CD4-positive, alpha-beta T cell (primary cell): ENCODE measurements at regions not wholly inside any gene's neighbourhood (a gene's known extent, or its start where the extent isn't known, plus 50 kb on each side); places are given as distances from the start of the nearest gene placed in this dataset.

Experiments
- ATAC-seq: fragments of 200-7000 bp; cut with Tn5 transposase; one replicate; pipeline ENCODE4 v1.10.0; 2022; ENCODE audit warnings: mild to moderate bottlenecking; ENCODE audit not compliant: poor library complexity
- CTCF ChIA-PET: fragments of 350-600 bp; sonication (Branson Sonifier 250); formaldehyde crosslinking; loops from one replicate; lab custom pipeline; 2021; ENCODE audit warnings: antibody characterized with exemption, inconsistent platforms; lab: Charles Lee
- POLR2A ChIA-PET: fragments of 350-600 bp; sonication (Branson Sonifier 250); formaldehyde crosslinking; loops from one replicate; lab custom pipeline; 2021; ENCODE audit warnings: antibody characterized with exemption, inconsistent platforms; lab: Charles Lee
- DNase-seq, 14 experiments: peaks; one replicate each; pipeline ENCODE4 v3.0.0-alpha.2; 2013 to 2020; ENCODE audit warnings: mixed read lengths in 2 of 14
- H3K27ac ChIP-seq, 2 donors: one replicate each; pipeline versions ENCODE4 v1.5.1 to v1.7.0; 2013; ENCODE audit warnings: low read length in 2 of 2, low read depth in 1 of 2, mild to moderate bottlenecking in 1 of 2
- H3K27me3 ChIP-seq, 2 experiments: 1 replicate in 1 of 2; 2 replicates in 1 of 2; pipeline versions ENCODE4 v1.6.1 to v1.7.0; 2013; ENCODE audit warnings: low read length in 2 of 2, control low read depth in 1 of 2, mild to moderate bottlenecking in 1 of 2, moderate library complexity in 1 of 2; ENCODE audit not compliant: insufficient read depth in 2 of 2, control insufficient read depth in 1 of 2
- H3K36me3 ChIP-seq: one replicate; pipeline ENCODE4 v1.6.1; 2013; ENCODE audit warnings: low read length, control low read depth; ENCODE audit not compliant: insufficient read depth
- H3K4me1 ChIP-seq: one replicate; pipeline ENCODE4 v1.6.1; 2013; ENCODE audit warnings: low read length, control low read depth; ENCODE audit not compliant: insufficient read depth
- H3K4me3 ChIP-seq: one replicate; pipeline ENCODE4 v1.5.1; 2013; ENCODE audit warnings: mild to moderate bottlenecking, low read length, moderate library complexity
- H3K9me3 ChIP-seq, 2 experiments: 1 replicate in 1 of 2; 2 replicates in 1 of 2; pipeline versions ENCODE4 v1.6.1 to v1.7.0; 2013; ENCODE audit warnings: low read length in 2 of 2, mild to moderate bottlenecking in 2 of 2, control low read depth in 1 of 2, moderate library complexity in 1 of 2; ENCODE audit not compliant: control insufficient read depth in 1 of 2, insufficient read depth in 1 of 2
- H3K27ac Mint-ChIP-seq: one replicate; pipeline ENCODE4 v1.8.0; 2020; ENCODE audit warnings: mixed read lengths
- H3K27me3 Mint-ChIP-seq: one replicate; pipeline ENCODE4 v1.8.0; 2021; ENCODE audit warnings: mixed read lengths
- H3K36me3 Mint-ChIP-seq: one replicate; pipeline ENCODE4 v1.8.0; 2021; ENCODE audit warnings: low read depth, mixed read lengths
- H3K4me1 Mint-ChIP-seq: one replicate; pipeline ENCODE4 v1.8.0; 2021; ENCODE audit warnings: low read depth, mixed read lengths
- H3K4me3 Mint-ChIP-seq: one replicate; pipeline ENCODE4 v1.8.0; 2020; ENCODE audit warnings: mild to moderate bottlenecking, mixed read lengths
- H3K9me3 Mint-ChIP-seq: one replicate; pipeline ENCODE4 v1.8.0; 2020; ENCODE audit warnings: mixed read lengths
- CTCF ChIP-seq: fragments of 200-600 bp; IDR thresholded peaks from one replicate; pipeline ENCODE4 v1.8.0; 2022; ENCODE audit warnings: antibody characterized with exemption, mild to moderate bottlenecking
- intact Hi-C, 2 experiments: fragments of 100-400 bp; cut with DNase I in 1 of 2; cut with micrococcal nuclease in 1 of 2; formaldehyde crosslinking; loops; one replicate each; pipeline versions ENCODE4 v1.15.1 to v1.9.0; 2023 to 2025; cut with DNase I, micrococcal nuclease

GRCh38 chr6:155589190-155589589, 133.6 kb upstream of the NOX3 start:
- Mint-ChIP-seq H3K4me1 (no peaks in the 10 kb centered on the region), H3K36me3 (no peaks in the 10 kb centered on the region), H3K4me3 (no peak overlapping the region), H3K9me3 (no peaks in the 10 kb centered on the region), H3K27ac (no peak overlapping the region), H3K27me3 (peaks cover 6% of the 10 kb centered on the region)
- no peak for TF ChIP-seq CTCF
- ATAC-seq (no peak), DNase-seq (no peak)
- H3K27ac ChIP-seq, result no peak overlapping the region
- no peaks in the 10 kb centered on the region for H3K4me1 ChIP-seq
- no peaks in the 10 kb centered on the region for H3K36me3 ChIP-seq
- H3K4me3 ChIP-seq, result no peak overlapping the region
- no peaks in the 10 kb centered on the region for H3K9me3 ChIP-seq
- POLR2A ChIA-PET, result no interaction called here
- CTCF ChIA-PET, result interaction anchor here (1.1 kb wide), 1 partner anchor 8 kb away, joined by 3 read pairs; no protein-coding TSS in a partner anchor
- intact Hi-C loops, result no loop called here
- no peaks in the 10 kb centered on the region for H3K27me3 ChIP-seq

GRCh38 chr6:155587817-155588216, 132.2 kb upstream of the NOX3 start:
- ChIA-PET CTCF (no interaction called here), POLR2A (no interaction called here)
- Mint-ChIP-seq H3K27ac (no peak overlapping the region), H3K36me3 (no peaks in the 10 kb centered on the region), H3K9me3 (no peaks in the 10 kb centered on the region), H3K27me3 (peaks cover 6% of the 10 kb centered on the region), H3K4me3 (no peak overlapping the region), H3K4me1 (no peaks in the 10 kb centered on the region)
- H3K36me3 ChIP-seq, result no peaks in the 10 kb centered on the region
- no peaks in the 10 kb centered on the region for H3K27me3 ChIP-seq
- ATAC-seq, result no peak
- no peak for TF ChIP-seq CTCF
- peaks cover 0 to 3% of the 10 kb centered on the region in 2 experiments for H3K9me3 ChIP-seq
- H3K4me3 ChIP-seq, result no peak overlapping the region
- H3K27ac ChIP-seq, result no peak overlapping the region
- intact Hi-C loops, result no loop called here
- no peak for DNase-seq
- no peaks in the 10 kb centered on the region for H3K4me1 ChIP-seq

- ATAC-seq (no peak), DNase-seq (no peak)
- intact Hi-C loops, result no loop called here
- H3K27me3 ChIP-seq, result no peaks in the 10 kb centered on the region
- H3K27me3 Mint-ChIP-seq, result peaks cover 2% of the 10 kb centered on the region
- H3K9me3 Mint-ChIP-seq, result no peaks in the 10 kb centered on the region
- no peaks in the 10 kb centered on the region for H3K36me3 ChIP-seq
- no peak overlapping the region for H3K27ac ChIP-seq
- ChIA-PET CTCF (no interaction called here), POLR2A (interaction anchor here (0.5 kb wide), 1 partner anchor 21 kb away, joined by 3 read pairs; no protein-coding TSS in a partner anchor)
- peaks cover 0 to 3% of the 10 kb centered on the region in 2 experiments for H3K9me3 ChIP-seq
- no peaks in the 10 kb centered on the region for H3K4me1 ChIP-seq
- no peak overlapping the region for H3K27ac Mint-ChIP-seq
- no peak for TF ChIP-seq CTCF
- no peak overlapping the region for H3K4me3 Mint-ChIP-seq
- H3K4me1 Mint-ChIP-seq, result no peaks in the 10 kb centered on the region
- no peaks in the 10 kb centered on the region for H3K36me3 Mint-ChIP-seq
- no peak overlapping the region for H3K4me3 ChIP-seq
Measured at GRCh38 chr6:155586090-155586489, 130.5 kb upstream of the NOX3 start.
